SK-N-SH (cell line): ENCODE measurements at regions not wholly inside any gene's neighbourhood (a gene's known extent, or its start where the extent isn't known, plus 50 kb on each side); places are given as distances from the start of the nearest gene placed in this dataset.
"Not testable (repeated sequence)": the region's sequence is repeated elsewhere in the genome, so short reads cannot be mapped to it uniquely, and the experiment has no call there.

Source experiments
- CTCF ChIA-PET: fragments of 300-600, 350-600 bp; formaldehyde crosslinking; extraction: SDS; loops from one replicate; lab custom pipeline; 2021; lab: Yijun Ruan, JAX
- POLR2A ChIA-PET: fragments of 350-600 bp; sonication (Branson Sonifier 250); formaldehyde crosslinking; extraction: SDS; loops from one replicate; lab custom pipeline; 2020; ENCODE audit warnings: antibody characterized with exemption, inconsistent platforms; lab: Yijun Ruan, JAX
- DNase-seq: peaks from one replicate; pipeline ENCODE4 v3.0.0; 2012
- H2AFZ ChIP-seq: fragments of 200-600 bp; sonication (generic); 2 replicates; pipeline ENCODE4 v1.8.1; 2016; ENCODE audit warnings: antibody characterized with exemption, mild to moderate bottlenecking, low read depth
- H3F3A ChIP-seq: fragments of 200-600 bp; sonication (generic); replicated peaks from 2 replicates; pipeline ENCODE3; 2016; ENCODE audit warnings: antibody characterized with exemption, mild to moderate bottlenecking; ENCODE audit not compliant: insufficient read depth
- H3K27ac ChIP-seq, 2 experiments: fragments of 200-500 bp in 1 of 2; fragments of 200-600 bp in 1 of 2; sonication (Bioruptor generic) in 1 of 2; sonication (generic), shearing (Covaris generic) in 1 of 2; 2 replicates each; pipeline versions ENCODE4 v1.5.1 to v1.6.1; 2014 to 2016; ENCODE audit warnings: low read depth in 2 of 2, inconsistent platforms in 1 of 2, low read length in 1 of 2, mild to moderate bottlenecking in 1 of 2, mixed read lengths in 1 of 2
- H3K27me3 ChIP-seq: fragments of 200-600 bp; sonication (generic), shearing (Covaris generic); 2 replicates; pipeline ENCODE4 v1.6.1; 2016; ENCODE audit warnings: mixed run types; ENCODE audit not compliant: insufficient read depth
- H3K36me3 ChIP-seq, 2 experiments: fragments of 200-500 bp in 1 of 2; fragments of 200-600 bp in 1 of 2; sonication (Bioruptor generic) in 1 of 2; sonication (generic) in 1 of 2; replicated peaks in 1 of 2; 2 replicates each; pipeline versions ENCODE3 to v1.5.1; 2014 to 2016; ENCODE audit warnings: low read length in 1 of 2, mild to moderate bottlenecking in 1 of 2; ENCODE audit not compliant: insufficient read depth in 2 of 2, control insufficient read depth in 1 of 2
- H3K4me1 ChIP-seq, 2 experiments: fragments of 200-500 bp in 1 of 2; fragments of 200-600 bp in 1 of 2; sonication (Bioruptor generic) in 1 of 2; sonication (generic), shearing (Covaris generic) in 1 of 2; 2 replicates each; pipeline versions ENCODE4 v1.5.1 to v1.6.1; 2014 to 2016; ENCODE audit warnings: low read depth in 1 of 2, low read length in 1 of 2, mixed run types in 1 of 2; ENCODE audit not compliant: insufficient read depth in 2 of 2, control insufficient read depth in 1 of 2
- H3K4me2 ChIP-seq: fragments of 200-600 bp; sonication (generic), shearing (Covaris generic); 2 replicates; pipeline ENCODE4 v1.6.1; 2017; ENCODE audit warnings: mixed run types
- H3K4me3 ChIP-seq, 2 experiments: fragments of 200-500 bp in 1 of 2; fragments of 200-600 bp in 1 of 2; sonication (Bioruptor generic) in 1 of 2; sonication (generic), shearing (Covaris generic) in 1 of 2; 2 replicates each; pipeline versions ENCODE4 v1.5.1 to v1.8.1; 2014 to 2016; ENCODE audit warnings: low read depth in 2 of 2, inconsistent platforms in 1 of 2, low read length in 1 of 2, mild to moderate bottlenecking in 1 of 2, mixed read lengths in 1 of 2, moderate library complexity in 1 of 2
- H3K79me2 ChIP-seq: fragments of 200-600 bp; sonication (generic); 2 replicates; pipeline ENCODE4 v1.8.1; 2017; ENCODE audit warnings: mild to moderate bottlenecking; ENCODE audit not compliant: insufficient read depth
- H3K9ac ChIP-seq: fragments of 200-600 bp; sonication (generic); 2 replicates; pipeline ENCODE4 v1.6.1; 2017; ENCODE audit warnings: mixed run types
- H3K9me2 ChIP-seq: fragments of 200-600 bp; sonication (generic); 2 replicates; pipeline ENCODE4 v1.6.1; 2017; ENCODE audit warnings: mixed run types
- H3K9me3 ChIP-seq: fragments of 200-600 bp; sonication (generic); 2 replicates; pipeline ENCODE4 v1.6.1; 2017; ENCODE audit warnings: mixed run types, mild to moderate bottlenecking, moderate library complexity
- H4K20me1 ChIP-seq: fragments of 200-600 bp; sonication (generic); 2 replicates; pipeline ENCODE4 v1.6.1; 2017; ENCODE audit warnings: mild to moderate bottlenecking, mixed run types; ENCODE audit not compliant: insufficient read depth
- CTCF ChIP-seq: fragments of 200-600 bp; sonication (generic); IDR thresholded peaks from 2 replicates; pipeline ENCODE4 v1.6.1; 2017; ENCODE audit warnings: antibody characterized with exemption, mild to moderate bottlenecking, moderate library complexity
- EP300 ChIP-seq, 2 experiments: IDR thresholded peaks; 2 replicates each; pipeline versions ENCODE4 v1.4.0 to v1.6.1; 2012; ENCODE audit warnings: borderline replicate concordance in 1 of 2, low read depth in 1 of 2, low read length in 1 of 2
- EZH2phosphoT487 ChIP-seq: fragments of 200-600 bp; sonication (generic); IDR thresholded peaks from 2 replicates; pipeline ENCODE4 v1.6.1; 2017; ENCODE audit warnings: low read depth, mixed run types, mild to moderate bottlenecking, antibody characterized with exemption, moderate library complexity, borderline replicate concordance
- FOXJ3 ChIP-seq: sonication (generic); formaldehyde crosslinking; IDR thresholded peaks from 2 replicates; pipeline ENCODE4 v1.5.1; 2020; ENCODE audit warnings: mild to moderate bottlenecking, missing genetic modification reagents
- FOXM1 ChIP-seq: IDR thresholded peaks from 2 replicates; pipeline ENCODE4 v1.4.0; 2012; ENCODE audit warnings: low read depth, mild to moderate bottlenecking
- GABPA ChIP-seq: IDR thresholded peaks from 2 replicates; pipeline ENCODE4 v1.4.0; 2012; ENCODE audit warnings: low read depth, mild to moderate bottlenecking
- GATA2 ChIP-seq: sonication (generic); formaldehyde crosslinking; IDR thresholded peaks from 2 replicates; pipeline ENCODE4 v1.5.0; 2020; ENCODE audit warnings: mild to moderate bottlenecking, missing genetic modification reagents
- MXI1 ChIP-seq: IDR thresholded peaks from 2 replicates; pipeline ENCODE4 v1.6.1; 2012; ENCODE audit warnings: mild to moderate bottlenecking, low read depth, low read length, improper control_type of control experiment
- PBX3 ChIP-seq: IDR thresholded peaks from 2 replicates; pipeline ENCODE4; 2012
- POLR2AphosphoS5 ChIP-seq: IDR thresholded peaks from 2 replicates; pipeline ENCODE4 v1.6.1; 2012; ENCODE audit warnings: low read depth, low read length
- RAD21 ChIP-seq: IDR thresholded peaks from 2 replicates; pipeline ENCODE4 v1.6.1; 2012; ENCODE audit warnings: mild to moderate bottlenecking, low read length
- REST ChIP-seq: IDR thresholded peaks from 2 replicates; pipeline ENCODE4 v1.6.1; 2012; ENCODE audit warnings: mild to moderate bottlenecking, low read depth, low read length, moderate library complexity
- SMC3 ChIP-seq: IDR thresholded peaks from 2 replicates; pipeline ENCODE4 v1.6.1; 2012; ENCODE audit warnings: low read depth, low read length, improper control_type of control experiment
- TAF1 ChIP-seq: IDR thresholded peaks from 2 replicates; pipeline ENCODE4 v1.6.1; 2012; ENCODE audit warnings: low read depth, mild to moderate bottlenecking, low read length, moderate library complexity, borderline replicate concordance
- TCF12 ChIP-seq: IDR thresholded peaks from 2 replicates; pipeline ENCODE4 v1.4.0; 2012
- WGBS: methylation state at CpG from one replicate; pipeline ENCODE4 v1.1.6; 2017; ENCODE audit warnings: low lambda C conversion rate; 5-methylcytosine and 5-hydroxymethylcytosine counted together
- TF ChIP-seq, protein P1 (sequence below): fragments of 150-350 bp; IDR thresholded peaks from 2 replicates; pipeline ENCODE4 v1.6.1; 2016; ENCODE audit warnings: mild to moderate bottlenecking, low read depth, low read length
- TF ChIP-seq, protein P2 (sequence below): IDR thresholded peaks from 2 replicates; pipeline ENCODE4 v1.4.0; 2012; ENCODE audit warnings: low read depth, borderline replicate concordance

GRCh38 chr11:80925321-80925720, 1484.5 kb upstream of the TENM4 start:
- Histone ChIP-seq H3K4me3 (no peak overlapping the region), H3K79me2 (no peaks in the 10 kb centered on the region), H3K4me1 (no peaks in the 10 kb centered on the region), H4K20me1 (no peaks in the 10 kb centered on the region), H3K9ac (no peak overlapping the region), H3K27ac (no peak overlapping the region), H3K4me2 (no peak overlapping the region), H3K27me3 (no peaks in the 10 kb centered on the region), H3K9me2 (no peaks in the 10 kb centered on the region), H2AFZ (no peak overlapping the region), H3F3A (no peaks in the 10 kb centered on the region), H3K9me3 (no peaks in the 10 kb centered on the region), H3K36me3 (no peaks in the 10 kb centered on the region)
- POLR2A ChIA-PET = no interaction called here
- TF ChIP-seq GABPA (no peak), CTCF (no peak), MXI1 (no peak), SMC3 (no peak), RAD21 (no peak), GATA2 (no peak), FOXJ3 (CRISPR knock-in tag) (no peak), TCF12 (no peak), EP300 (IDR thresholded peaks at IDR 0.05; ENCODE audit: borderline replicate concordance in 1 of 2, low read depth in 1 of 2, low read length in 1 of 2) (no peak), EZH2phosphoT487 (no peak), PBX3 (no peak), TAF1 (no peak), REST (no peak), POLR2AphosphoS5 (no peak), FOXM1 (no peak)
- TF ChIP-seq, protein P1, sequence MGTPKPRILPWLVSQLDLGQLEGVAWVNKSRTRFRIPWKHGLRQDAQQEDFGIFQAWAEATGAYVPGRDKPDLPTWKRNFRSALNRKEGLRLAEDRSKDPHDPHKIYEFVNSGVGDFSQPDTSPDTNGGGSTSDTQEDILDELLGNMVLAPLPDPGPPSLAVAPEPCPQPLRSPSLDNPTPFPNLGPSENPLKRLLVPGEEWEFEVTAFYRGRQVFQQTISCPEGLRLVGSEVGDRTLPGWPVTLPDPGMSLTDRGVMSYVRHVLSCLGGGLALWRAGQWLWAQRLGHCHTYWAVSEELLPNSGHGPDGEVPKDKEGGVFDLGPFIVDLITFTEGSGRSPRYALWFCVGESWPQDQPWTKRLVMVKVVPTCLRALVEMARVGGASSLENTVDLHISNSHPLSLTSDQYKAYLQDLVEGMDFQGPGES = no peak
- TF ChIP-seq, protein P2, sequence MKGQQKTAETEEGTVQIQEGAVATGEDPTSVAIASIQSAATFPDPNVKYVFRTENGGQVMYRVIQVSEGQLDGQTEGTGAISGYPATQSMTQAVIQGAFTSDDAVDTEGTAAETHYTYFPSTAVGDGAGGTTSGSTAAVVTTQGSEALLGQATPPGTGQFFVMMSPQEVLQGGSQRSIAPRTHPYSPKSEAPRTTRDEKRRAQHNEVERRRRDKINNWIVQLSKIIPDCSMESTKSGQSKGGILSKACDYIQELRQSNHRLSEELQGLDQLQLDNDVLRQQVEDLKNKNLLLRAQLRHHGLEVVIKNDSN = no peak
- 58% methylated on average over 5 of the region's 5 CpGs for WGBS
- no peak for DNase-seq
- CTCF ChIA-PET = interaction anchor here (0.7 to 1.5 kb wide), 2 partner anchors 7 to 37 kb away, joined by 3 read pairs; no protein-coding TSS in a partner anchor

DNA sequence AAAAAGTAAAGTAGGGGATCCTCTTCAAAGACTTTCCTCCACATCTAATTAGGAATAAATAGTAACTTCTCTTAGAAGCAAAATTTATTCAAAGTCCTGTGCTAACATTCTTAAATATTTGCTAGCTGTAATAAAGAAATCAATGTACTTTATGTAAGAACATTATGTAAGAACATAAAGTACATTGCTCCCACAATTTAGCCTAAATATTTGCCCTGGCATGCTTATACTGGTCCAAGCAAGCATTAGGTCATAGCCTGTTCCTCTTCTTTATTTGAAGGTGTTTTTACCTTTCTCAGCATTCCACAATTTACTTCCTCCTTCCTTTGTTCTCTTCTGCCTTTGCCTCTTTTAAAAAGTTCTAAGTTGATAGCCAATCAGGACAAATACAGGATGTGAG, 1480.5 kb upstream of the TENM4 start:
- H3F3A ChIP-seq, POLR2A ChIA-PET, H3K79me2 ChIP-seq, H3K9me3 ChIP-seq, H3K36me3 ChIP-seq, H3K27me3 ChIP-seq, H3K9ac ChIP-seq, H3K27ac ChIP-seq, H3K4me1 ChIP-seq, CTCF ChIA-PET, H3K4me3 ChIP-seq, H4K20me1 ChIP-seq, H2AFZ ChIP-seq, H3K4me2 ChIP-seq, H3K9me2 ChIP-seq, DNase-seq: not testable (repeated sequence)
